Brain microvascular endothelial cell (primary cell): ENCODE measurements at regions not wholly inside any gene's neighbourhood (a gene's known extent, or its start where the extent isn't known, plus 50 kb on each side); places are given as distances from the start of the nearest gene placed in this dataset.

Source experiments
- DNase-seq: peaks from one replicate; pipeline ENCODE4 v3.0.0-alpha.2; 2020
- H3K27ac ChIP-seq: fragments of 250-450 bp; sonication (Bioruptor Pico); 2 replicates; pipeline ENCODE4 v1.5.1; 2020; ENCODE audit warnings: mild to moderate bottlenecking, moderate library complexity
- H3K27me3 ChIP-seq: fragments of 250-450 bp; sonication (Bioruptor Pico); replicated peaks from 2 replicates; pipeline ENCODE4 v1.5.1; 2020; ENCODE audit warnings: mild to moderate bottlenecking
- H3K36me3 ChIP-seq: fragments of 250-450 bp; sonication (Bioruptor Pico); replicated peaks from 2 replicates; pipeline ENCODE4 v1.5.1; 2020; ENCODE audit warnings: mild to moderate bottlenecking
- H3K4me3 ChIP-seq: 2 replicates; pipeline ENCODE4 v1.5.1; 2011; ENCODE audit warnings: low read depth, mild to moderate bottlenecking, control low read depth, low read length, moderate library complexity
- in situ Hi-C: cut with HindIII; loops from 2 replicates; pipeline ENCODE4 v1.10.0; 2017; ENCODE audit warnings: low sequenced_read_pairs, low pct_ligation_motif_present
- TF ChIP-seq, protein P1 (sequence below): IDR thresholded peaks from 2 replicates; pipeline ENCODE4 v1.5.1; 2011; ENCODE audit warnings: low read depth, mild to moderate bottlenecking, moderate library complexity, low read length, control low read depth, inconsistent platforms; ENCODE audit errors: missing control alignments

DNA sequence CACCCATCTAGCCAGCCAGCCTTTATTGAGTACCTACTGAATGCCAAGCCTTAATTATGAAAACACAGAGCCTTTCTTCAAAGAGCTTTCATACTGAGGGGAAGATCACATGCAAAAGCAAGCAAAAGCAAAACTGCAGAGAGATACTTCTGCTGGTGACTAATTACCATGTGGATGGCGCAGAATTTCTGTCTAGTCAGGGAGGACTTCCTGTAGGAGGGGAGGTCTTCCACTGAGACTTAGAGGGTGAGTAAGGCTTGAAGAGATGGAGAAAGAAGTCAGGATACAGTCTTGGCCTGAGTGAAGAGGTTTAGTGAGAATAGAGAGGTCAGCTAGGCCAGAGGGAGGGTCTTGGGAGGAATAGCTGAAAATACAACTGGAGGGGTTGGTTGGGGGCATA, 53.9 kb upstream of the CCL2 start:
- H3K27ac ChIP-seq = no peak overlapping the region
- no peak for DNase-seq
- no peaks in the 10 kb centered on the region for H3K27me3 ChIP-seq
- no peak overlapping the region for H3K4me3 ChIP-seq
- TF ChIP-seq, protein P1, sequence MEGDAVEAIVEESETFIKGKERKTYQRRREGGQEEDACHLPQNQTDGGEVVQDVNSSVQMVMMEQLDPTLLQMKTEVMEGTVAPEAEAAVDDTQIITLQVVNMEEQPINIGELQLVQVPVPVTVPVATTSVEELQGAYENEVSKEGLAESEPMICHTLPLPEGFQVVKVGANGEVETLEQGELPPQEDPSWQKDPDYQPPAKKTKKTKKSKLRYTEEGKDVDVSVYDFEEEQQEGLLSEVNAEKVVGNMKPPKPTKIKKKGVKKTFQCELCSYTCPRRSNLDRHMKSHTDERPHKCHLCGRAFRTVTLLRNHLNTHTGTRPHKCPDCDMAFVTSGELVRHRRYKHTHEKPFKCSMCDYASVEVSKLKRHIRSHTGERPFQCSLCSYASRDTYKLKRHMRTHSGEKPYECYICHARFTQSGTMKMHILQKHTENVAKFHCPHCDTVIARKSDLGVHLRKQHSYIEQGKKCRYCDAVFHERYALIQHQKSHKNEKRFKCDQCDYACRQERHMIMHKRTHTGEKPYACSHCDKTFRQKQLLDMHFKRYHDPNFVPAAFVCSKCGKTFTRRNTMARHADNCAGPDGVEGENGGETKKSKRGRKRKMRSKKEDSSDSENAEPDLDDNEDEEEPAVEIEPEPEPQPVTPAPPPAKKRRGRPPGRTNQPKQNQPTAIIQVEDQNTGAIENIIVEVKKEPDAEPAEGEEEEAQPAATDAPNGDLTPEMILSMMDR = no peak
- no peaks in the 10 kb centered on the region for H3K36me3 ChIP-seq
- in situ Hi-C loops = no loop called here

DNA sequence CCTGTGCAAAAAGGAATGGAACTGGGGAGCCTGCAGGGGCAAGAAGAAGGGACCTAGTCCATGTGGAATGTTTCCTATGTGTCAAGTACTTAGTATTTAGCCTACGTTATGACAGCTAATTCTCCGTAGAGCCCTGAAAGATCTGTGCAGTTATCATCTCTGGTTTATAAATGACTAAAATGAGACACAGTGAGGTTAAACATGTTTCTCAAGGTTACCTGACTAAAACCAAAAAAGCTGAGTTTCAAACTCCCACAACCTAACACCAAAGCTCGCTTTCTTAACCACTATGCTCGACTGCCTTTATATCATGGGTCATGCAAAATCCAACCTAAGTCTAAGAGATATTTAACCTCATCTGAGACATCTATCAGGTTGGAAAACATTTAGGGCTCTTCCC, 53.3 kb upstream of the CCL2 start:
- H3K27me3 ChIP-seq = no peaks in the 10 kb centered on the region
- TF ChIP-seq, protein P1 = no peak
- no peaks in the 10 kb centered on the region for H3K36me3 ChIP-seq
- H3K27ac ChIP-seq = no peak overlapping the region
- DNase-seq = no peak
- H3K4me3 ChIP-seq = no peak overlapping the region
- in situ Hi-C loops = no loop called here

DNA sequence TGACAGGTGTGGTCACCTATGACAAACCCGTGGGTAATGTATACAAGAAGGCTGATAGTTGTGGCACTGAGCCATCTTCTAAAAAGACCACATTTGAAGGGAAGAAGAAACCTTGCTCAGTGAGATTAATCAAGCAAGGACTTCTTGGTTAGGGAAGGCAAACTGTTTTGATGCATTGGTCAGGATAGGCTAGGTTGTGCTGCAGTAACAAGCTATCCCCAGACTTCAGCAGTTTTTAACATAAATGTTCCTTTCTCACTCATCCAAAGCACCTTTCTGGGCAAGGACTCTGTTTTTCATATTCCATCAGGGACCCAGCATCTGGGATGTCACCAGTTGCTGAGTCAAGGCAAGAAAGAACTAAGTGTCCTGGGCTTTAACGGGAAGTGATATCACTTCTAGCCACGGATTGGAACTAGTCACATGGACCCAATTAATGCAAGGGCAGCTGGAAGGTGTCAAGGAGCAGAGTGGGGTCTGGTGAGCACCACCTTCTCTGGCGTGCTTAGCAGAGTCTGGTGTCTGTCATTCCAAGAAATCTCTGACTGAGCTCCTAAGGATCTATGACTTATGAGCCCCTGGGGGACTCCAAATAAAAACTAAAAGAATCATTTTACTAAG, 52.0 kb upstream of the CCL2 start:
- no peaks in the 10 kb centered on the region for H3K27me3 ChIP-seq
- no peak for DNase-seq

DNA sequence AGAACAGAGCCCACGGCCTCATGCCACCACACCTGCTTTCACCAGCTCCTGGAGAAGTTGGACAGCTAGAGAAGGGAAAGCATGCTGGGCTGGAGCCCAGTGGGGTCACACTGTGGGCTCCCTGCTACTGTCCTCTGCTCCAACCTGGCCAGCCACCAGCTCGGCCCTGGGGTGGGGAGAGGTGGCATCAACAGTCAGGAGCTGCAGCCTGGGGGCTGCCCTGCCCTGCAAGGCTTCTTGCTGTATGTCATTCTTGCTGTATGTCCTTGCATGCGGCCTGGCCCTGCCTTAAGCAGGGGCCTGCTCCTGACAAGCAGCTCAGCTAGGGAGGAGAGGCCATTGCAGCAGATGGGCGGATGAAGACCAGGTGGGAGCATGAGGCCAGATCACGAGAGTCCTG, 50.7 kb upstream of the CCL2 start:
- H3K4me3 ChIP-seq = no peak overlapping the region
- H3K27ac ChIP-seq = no peak overlapping the region
- no peak for DNase-seq
- TF ChIP-seq, protein P1 = no peak
- in situ Hi-C loops = no loop called here
- no peaks in the 10 kb centered on the region for H3K36me3 ChIP-seq
- no peaks in the 10 kb centered on the region for H3K27me3 ChIP-seq

More for the DNA sequence above, 52.0 kb upstream of the CCL2 start:
- in situ Hi-C loops = no loop called here
- Histone ChIP-seq H3K4me3 (no peak overlapping the region), H3K27ac (no peak overlapping the region), H3K36me3 (no peaks in the 10 kb centered on the region)
- TF ChIP-seq, protein P1 = no peak
